ENCODE measurements at regions not wholly inside any gene's neighbourhood (a gene's known extent, or its start where the extent isn't known, plus 50 kb on each side); places are given as distances from the start of the nearest gene placed in this dataset.

DNA sequence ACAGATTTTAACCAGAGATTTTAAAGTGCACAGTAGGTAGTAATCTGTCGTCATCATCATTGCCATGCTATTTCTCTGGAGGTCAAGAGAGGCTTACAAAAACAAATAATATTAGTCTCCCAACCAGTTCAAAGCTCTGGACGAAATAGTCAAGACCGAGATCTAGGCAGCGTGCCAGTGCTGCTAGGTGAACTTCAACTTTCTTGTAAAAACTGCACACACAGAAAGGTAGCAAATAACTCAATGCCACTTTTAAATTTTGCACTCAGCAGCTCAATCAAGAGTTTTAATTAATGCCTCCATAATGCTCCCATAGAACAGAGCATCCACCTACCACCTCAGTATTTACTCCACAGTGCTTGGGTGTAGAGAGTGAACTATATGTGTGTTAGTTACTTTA is 656.8 kb downstream of the IRX1 start:
- H3K79me2 ChIP-seq (ENCODE audit: insufficient read depth, low read length) = no peaks in the 10 kb centered on the region
- H2AK5ac ChIP-seq (ENCODE audit: insufficient read length, low read length) = no peak overlapping the region
- no peak overlapping the region for H3K56ac ChIP-seq (ENCODE audit: insufficient read length, low read depth, low read length)
- H3K23me2 ChIP-seq (ENCODE audit: insufficient read length, low read depth, low read length, poor library complexity, severe bottlenecking) = no peaks in the 10 kb centered on the region
- H2BK120ac ChIP-seq (ENCODE audit: low read depth, low read length, poor library complexity, severe bottlenecking) = no peak overlapping the region
- no peaks in the 10 kb centered on the region for H3K36me3 Mint-ChIP-seq (ENCODE audit: insufficient read depth in 1 of 3, low read depth in 3 of 3)
- H2BK20ac ChIP-seq (ENCODE audit: low read depth, low read length, poor library complexity, severe bottlenecking) = no peak overlapping the region
- H3K79me1 ChIP-seq (ENCODE audit: insufficient read depth, low read depth, low read length, poor library complexity, severe bottlenecking) = no peaks in the 10 kb centered on the region
- H4K20me1 ChIP-seq (ENCODE audit: control insufficient read depth, insufficient read depth, insufficient read length) = no peaks in the 10 kb centered on the region
- H3K4me3 Mint-ChIP-seq = no peak overlapping the region
- no peaks in the 10 kb centered on the region for H3K4me1 Mint-ChIP-seq
- TF ChIP-seq, protein P1, sequence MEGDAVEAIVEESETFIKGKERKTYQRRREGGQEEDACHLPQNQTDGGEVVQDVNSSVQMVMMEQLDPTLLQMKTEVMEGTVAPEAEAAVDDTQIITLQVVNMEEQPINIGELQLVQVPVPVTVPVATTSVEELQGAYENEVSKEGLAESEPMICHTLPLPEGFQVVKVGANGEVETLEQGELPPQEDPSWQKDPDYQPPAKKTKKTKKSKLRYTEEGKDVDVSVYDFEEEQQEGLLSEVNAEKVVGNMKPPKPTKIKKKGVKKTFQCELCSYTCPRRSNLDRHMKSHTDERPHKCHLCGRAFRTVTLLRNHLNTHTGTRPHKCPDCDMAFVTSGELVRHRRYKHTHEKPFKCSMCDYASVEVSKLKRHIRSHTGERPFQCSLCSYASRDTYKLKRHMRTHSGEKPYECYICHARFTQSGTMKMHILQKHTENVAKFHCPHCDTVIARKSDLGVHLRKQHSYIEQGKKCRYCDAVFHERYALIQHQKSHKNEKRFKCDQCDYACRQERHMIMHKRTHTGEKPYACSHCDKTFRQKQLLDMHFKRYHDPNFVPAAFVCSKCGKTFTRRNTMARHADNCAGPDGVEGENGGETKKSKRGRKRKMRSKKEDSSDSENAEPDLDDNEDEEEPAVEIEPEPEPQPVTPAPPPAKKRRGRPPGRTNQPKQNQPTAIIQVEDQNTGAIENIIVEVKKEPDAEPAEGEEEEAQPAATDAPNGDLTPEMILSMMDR (conservative IDR thresholded peaks at IDR 0.05) = no peak
- no peaks in the 10 kb centered on the region for H3K4me1 ChIP-seq (ENCODE audit: insufficient read depth, low read length)
- H3K4ac ChIP-seq (ENCODE audit: low read depth, low read length) = no peak overlapping the region
- no peak overlapping the region for H3K14ac ChIP-seq (ENCODE audit: insufficient read depth, low read length)
- H3K9me3 Mint-ChIP-seq = no peaks in the 10 kb centered on the region
- H4K8ac ChIP-seq (replicated peaks; ENCODE audit: insufficient read length, low read depth, low read length) = no peak overlapping the region
- no peak overlapping the region for H3K18ac ChIP-seq (ENCODE audit: insufficient read length, low read depth, low read length)
- no peak overlapping the region for H4K5ac ChIP-seq (ENCODE audit: insufficient read length, low read depth, low read length)
- H3K27me3 ChIP-seq (ENCODE audit: insufficient read depth, low read length) = no peaks in the 10 kb centered on the region
- no peak overlapping the region for H3K23ac ChIP-seq (ENCODE audit: insufficient read length, low read depth, low read length)
- H3T11ph ChIP-seq (ENCODE audit: low read length) = no peak overlapping the region
- H2BK12ac ChIP-seq (ENCODE audit: insufficient read length, low read depth, low read length) = no peak overlapping the region
- no peak overlapping the region for H4K91ac ChIP-seq (ENCODE audit: insufficient read length, low read depth, low read length)
- no peaks in the 10 kb centered on the region for H3K9me3 ChIP-seq (ENCODE audit: control insufficient read depth, low read depth, low read length)
- no peak overlapping the region for H3K4me2 ChIP-seq (ENCODE audit: insufficient read depth, insufficient read length, low read length)
- no peak overlapping the region for H2BK5ac ChIP-seq (ENCODE audit: insufficient read length, low read length)
- WGBS (ENCODE audit: extremely low coverage, insufficient read length, low lambda C conversion rate) = no CpG with 5 or more reads among the region's 4 CpGs
- H3K27ac ChIP-seq (ENCODE audit: insufficient read length, low read depth, low read length) = no peak overlapping the region
- no peak overlapping the region for H2AFZ ChIP-seq (ENCODE audit: low read length)
- no peak for DNase-seq
- H2BK15ac ChIP-seq (ENCODE audit: low read depth, low read length) = no peak overlapping the region
- H3K27me3 Mint-ChIP-seq (ENCODE audit: low read depth) = no peaks in the 10 kb centered on the region
- no peak overlapping the region for H3K27ac Mint-ChIP-seq
- H3K9ac ChIP-seq (ENCODE audit: extremely low read depth, insufficient read length, low read length) = no peak overlapping the region

Measured in H9 (cell line).